GM12891 (cell line): ENCODE measurements at regions not wholly inside any gene's neighbourhood (a gene's known extent, or its start where the extent isn't known, plus 50 kb on each side); places are given as distances from the start of the nearest gene placed in this dataset.
A peak's percentile ranks its signal among the peaks of the same experiment; 100 is the strongest.

Experiments used
- DNase-seq: peaks from one replicate; pipeline ENCODE4 v3.0.0; 2011; ENCODE audit warnings: low spot score; ENCODE audit not compliant: insufficient read length
- FAIRE-seq: peaks from 2 replicates; lab custom pipeline; 2011; peaks lifted over from hg19 to GRCh38; lab: Jason Lieb, UNC
- PAX5 ChIP-seq: IDR thresholded peaks from 2 replicates; pipeline ENCODE4 v1.6.1; 2011; ENCODE audit warnings: low read length, moderate library complexity, mild to moderate bottlenecking; ENCODE audit not compliant: insufficient read depth, severe bottlenecking
- POLR2A ChIP-seq: IDR thresholded peaks from 2 replicates; pipeline ENCODE4 v1.6.1; 2011; ENCODE audit warnings: low read depth, low read length, control low read depth
- POLR2AphosphoS5 ChIP-seq: IDR thresholded peaks from 2 replicates; pipeline ENCODE4 v1.6.1; 2011; ENCODE audit warnings: low read depth, low read length, control low read depth
- POU2F2 ChIP-seq: IDR thresholded peaks from 2 replicates; pipeline ENCODE4 v1.6.1; 2011; ENCODE audit warnings: low read depth, mild to moderate bottlenecking, control low read depth, low read length, moderate library complexity
- SPI1 ChIP-seq: IDR thresholded peaks from 2 replicates; pipeline ENCODE4 v1.6.1; 2011; ENCODE audit warnings: low read depth, low read length, control low read depth
- TAF1 ChIP-seq: IDR thresholded peaks from 2 replicates; pipeline ENCODE4 v1.6.1; 2011; ENCODE audit warnings: low read depth, low read length, control low read depth

DNA sequence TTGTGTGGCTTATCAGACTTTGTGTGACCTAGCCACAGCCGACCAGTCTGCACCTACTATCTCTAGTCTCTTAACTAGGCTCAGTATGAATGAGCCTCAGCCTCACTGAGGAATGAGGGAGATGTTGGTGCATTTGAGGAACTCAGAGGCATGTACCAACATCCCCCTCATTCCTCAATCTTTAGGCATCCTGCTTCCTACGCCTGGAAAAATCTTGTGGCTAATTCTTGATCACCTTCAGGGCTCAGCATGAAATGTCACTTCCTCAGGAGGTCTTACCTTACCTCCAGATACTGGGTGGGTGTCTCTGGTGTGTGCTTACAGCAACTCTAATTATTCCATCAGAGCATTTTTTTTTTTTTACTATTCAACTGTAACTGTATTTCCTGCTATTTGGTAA, 148.8 kb upstream of the TMCC3 start:
- peak; percentile 63 for FAIRE-seq
- TF ChIP-seq TAF1 = no peak
- TF ChIP-seq POU2F2 = no peak
- no peak for TF ChIP-seq POLR2A
- no peak for TF ChIP-seq POLR2AphosphoS5
- no peak for TF ChIP-seq SPI1
- no peak for DNase-seq

- FAIRE-seq = no peak
- no peak for TF ChIP-seq POLR2AphosphoS5
- no peak for TF ChIP-seq PAX5
- TF ChIP-seq TAF1 = no peak
- TF ChIP-seq POLR2A = no peak
- no peak for TF ChIP-seq POU2F2
- no peak for TF ChIP-seq SPI1
Measured at GRCh38 chr12:94798113-94798512, 147.8 kb upstream of the TMCC3 start.

DNA sequence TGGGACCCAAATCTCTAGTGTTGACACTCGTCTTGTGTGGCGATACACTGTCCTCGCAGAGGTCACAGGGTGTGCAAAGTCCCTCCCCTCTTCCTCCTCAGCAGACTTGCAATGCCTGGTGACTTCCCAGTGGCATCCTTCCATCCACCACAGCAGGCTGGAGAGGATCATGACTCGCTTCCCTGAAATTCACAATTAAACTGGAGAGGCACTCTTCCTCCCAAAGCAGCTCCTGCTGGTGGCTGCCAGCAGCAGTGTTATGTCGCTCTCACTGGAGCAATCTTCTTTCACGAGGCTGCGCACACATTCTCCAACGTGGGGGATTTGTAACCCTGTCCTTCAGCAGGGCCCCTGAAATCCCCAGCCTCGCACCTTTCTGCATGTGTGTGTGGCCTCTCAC, 145.2 kb upstream of the TMCC3 start:
- no peak for FAIRE-seq
- TF ChIP-seq TAF1 (no peak), POLR2A (no peak), PAX5 (no peak), POU2F2 (no peak), SPI1 (no peak), POLR2AphosphoS5 (no peak)
- no peak for DNase-seq

More at GRCh38 chr12:94798113-94798512, 147.8 kb upstream of the TMCC3 start:
- DNase-seq = no peak

DNA sequence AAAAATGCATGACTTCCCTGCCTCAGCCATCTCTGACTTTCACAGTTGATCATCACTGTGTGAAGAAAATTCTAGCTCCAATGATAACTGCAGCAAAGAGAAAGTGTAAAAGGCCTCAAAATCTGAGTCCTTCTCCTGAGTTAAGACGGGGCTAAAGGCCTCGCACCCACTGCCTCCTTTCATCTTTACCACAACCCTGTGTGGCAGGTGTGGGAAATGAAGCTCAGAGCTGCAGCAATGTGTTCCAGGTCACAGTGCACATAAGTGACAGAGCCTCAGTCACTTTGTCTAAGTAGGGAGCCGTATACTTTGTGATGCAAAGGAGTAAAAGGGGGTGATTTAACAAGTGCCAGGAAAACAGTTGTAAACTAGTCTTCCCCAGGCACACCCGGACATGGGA, 144.7 kb upstream of the TMCC3 start:
- TF ChIP-seq POLR2AphosphoS5 = peak; percentile 46; the same call in 1 of the 2 replicates
- no peak for TF ChIP-seq TAF1
- TF ChIP-seq PAX5 = no peak
- no peak for TF ChIP-seq SPI1
- TF ChIP-seq POLR2A = peak; percentile 31; the same call in 1 of the 2 replicates
- FAIRE-seq = peak; percentile 64
- no peak for DNase-seq

- FAIRE-seq (peak; percentile 45), DNase-seq (no peak)
- TF ChIP-seq SPI1 (no peak), POLR2A (no peak), TAF1 (no peak), PAX5 (no peak), POLR2AphosphoS5 (no peak), POU2F2 (no peak)
Measured at GRCh38 chr12:94793191-94793595, 142.8 kb upstream of the TMCC3 start.

- FAIRE-seq (no peak), DNase-seq (no peak)
- TF ChIP-seq PAX5 (no peak), POLR2A (no peak), POU2F2 (no peak)
Measured at GRCh38 chr12:94792693-94793092, 142.3 kb upstream of the TMCC3 start.

GRCh38 chr12:94791933-94792332, 141.6 kb upstream of the TMCC3 start:
- TF ChIP-seq POLR2AphosphoS5 (no peak), SPI1 (no peak), POLR2A (no peak), POU2F2 (no peak), PAX5 (no peak), TAF1 (no peak)
- FAIRE-seq (peak; percentile 91), DNase-seq (no peak)

GRCh38 chr12:94790825-94791224, 140.5 kb upstream of the TMCC3 start:
- no peak for TF ChIP-seq POLR2A
- TF ChIP-seq TAF1 = no peak
- TF ChIP-seq POU2F2 = 0 out of 2 replicates have a peak, but pooled peaks have one; percentile 18
- no peak for TF ChIP-seq SPI1
- FAIRE-seq (peak; percentile 48), DNase-seq (no peak)

- no peak for DNase-seq
- TF ChIP-seq POU2F2 = no peak
- no peak for TF ChIP-seq POLR2A
- TF ChIP-seq POLR2AphosphoS5 = no peak; the same call in 1 of the 2 replicates
- no peak for TF ChIP-seq PAX5
- TF ChIP-seq TAF1 = no peak
- TF ChIP-seq SPI1 = no peak
- no peak for FAIRE-seq
Measured at GRCh38 chr12:94790370-94790769, 140.0 kb upstream of the TMCC3 start.

- FAIRE-seq (no peak), DNase-seq (no peak)
- TF ChIP-seq SPI1 (no peak), POLR2A (no peak), POLR2AphosphoS5 (no peak), TAF1 (no peak), PAX5 (no peak), POU2F2 (no peak)
Measured at GRCh38 chr12:94789510-94790225, 139.3 kb upstream of the TMCC3 start.
